Calu3 (cell line): ENCODE measurements at regions not wholly inside any gene's neighbourhood (a gene's known extent, or its start where the extent isn't known, plus 50 kb on each side); places are given as distances from the start of the nearest gene placed in this dataset.

Source experiments
- BruUV-seq: library from RNA; stranded (reverse); fragments of 400-500 nt; replicated peaks from 2 replicates; lab custom pipeline; 2021; lab: Mats Ljungman, UMichigan
- CTCF ChIA-PET: fragments of 300-600 bp; sonication (Branson Sonifier 250); formaldehyde crosslinking; loops from one replicate; lab custom pipeline; 2022; ENCODE audit warnings: antibody characterized with exemption; lab: Charles Lee
- DNase-seq: peaks from one replicate; pipeline ENCODE4 v3.0.0; 2022
- H3K27ac Mint-ChIP-seq: one replicate; pipeline ENCODE4 v1.8.0; 2022; ENCODE audit warnings: mixed read lengths; ENCODE audit not compliant: unreplicated experiment
- H3K27me3 Mint-ChIP-seq: one replicate; pipeline ENCODE4 v1.8.0; 2022; ENCODE audit warnings: mixed read lengths; ENCODE audit not compliant: unreplicated experiment
- H3K36me3 Mint-ChIP-seq: one replicate; pipeline ENCODE4 v1.8.0; 2022; ENCODE audit warnings: mild to moderate bottlenecking, moderate library complexity, mixed read lengths; ENCODE audit not compliant: insufficient read depth, unreplicated experiment
- H3K4me1 Mint-ChIP-seq: one replicate; pipeline ENCODE4 v1.8.0; 2022; ENCODE audit warnings: mild to moderate bottlenecking, low read depth, mixed read lengths; ENCODE audit not compliant: unreplicated experiment
- H3K4me3 Mint-ChIP-seq: one replicate; pipeline ENCODE4 v1.8.0; 2022; ENCODE audit warnings: mild to moderate bottlenecking, low read depth, moderate library complexity, mixed read lengths; ENCODE audit not compliant: unreplicated experiment
- H3K9me3 Mint-ChIP-seq: one replicate; pipeline ENCODE4 v1.8.0; 2022; ENCODE audit warnings: low read depth, mixed read lengths; ENCODE audit not compliant: unreplicated experiment
- intact Hi-C: fragments of 100-400 bp; cut with micrococcal nuclease; formaldehyde crosslinking; loops from one replicate; pipeline ENCODE4 v1.10.0; 2022; ENCODE audit not compliant: unreplicated experiment
- TF ChIP-seq, protein P1 (sequence below): fragments of 200-600 bp; IDR thresholded peaks from one replicate; pipeline ENCODE4 v1.8.0; 2022; ENCODE audit warnings: antibody characterized with exemption; ENCODE audit not compliant: unreplicated experiment

- intact Hi-C loops: no loop called here
- no peak overlapping the region for H3K27ac Mint-ChIP-seq
- DNase-seq: no peak
- TF ChIP-seq, protein P1, sequence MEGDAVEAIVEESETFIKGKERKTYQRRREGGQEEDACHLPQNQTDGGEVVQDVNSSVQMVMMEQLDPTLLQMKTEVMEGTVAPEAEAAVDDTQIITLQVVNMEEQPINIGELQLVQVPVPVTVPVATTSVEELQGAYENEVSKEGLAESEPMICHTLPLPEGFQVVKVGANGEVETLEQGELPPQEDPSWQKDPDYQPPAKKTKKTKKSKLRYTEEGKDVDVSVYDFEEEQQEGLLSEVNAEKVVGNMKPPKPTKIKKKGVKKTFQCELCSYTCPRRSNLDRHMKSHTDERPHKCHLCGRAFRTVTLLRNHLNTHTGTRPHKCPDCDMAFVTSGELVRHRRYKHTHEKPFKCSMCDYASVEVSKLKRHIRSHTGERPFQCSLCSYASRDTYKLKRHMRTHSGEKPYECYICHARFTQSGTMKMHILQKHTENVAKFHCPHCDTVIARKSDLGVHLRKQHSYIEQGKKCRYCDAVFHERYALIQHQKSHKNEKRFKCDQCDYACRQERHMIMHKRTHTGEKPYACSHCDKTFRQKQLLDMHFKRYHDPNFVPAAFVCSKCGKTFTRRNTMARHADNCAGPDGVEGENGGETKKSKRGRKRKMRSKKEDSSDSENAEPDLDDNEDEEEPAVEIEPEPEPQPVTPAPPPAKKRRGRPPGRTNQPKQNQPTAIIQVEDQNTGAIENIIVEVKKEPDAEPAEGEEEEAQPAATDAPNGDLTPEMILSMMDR: no peak
- no TSS peak for BruUV-seq
- H3K36me3 Mint-ChIP-seq: no peaks in the 10 kb centered on the region
- H3K4me1 Mint-ChIP-seq: no peaks in the 10 kb centered on the region
- no peak overlapping the region for H3K4me3 Mint-ChIP-seq
- no peaks in the 10 kb centered on the region for H3K27me3 Mint-ChIP-seq
- no peaks in the 10 kb centered on the region for H3K9me3 Mint-ChIP-seq
- CTCF ChIA-PET: interaction anchor here (0.7 kb wide), 1 partner anchor 273 kb away, joined by 3 read pairs; no protein-coding TSS in a partner anchor
Measured at GRCh38 chr10:109207361-109207760, 716.0 kb downstream of the XPNPEP1 start.

DNA sequence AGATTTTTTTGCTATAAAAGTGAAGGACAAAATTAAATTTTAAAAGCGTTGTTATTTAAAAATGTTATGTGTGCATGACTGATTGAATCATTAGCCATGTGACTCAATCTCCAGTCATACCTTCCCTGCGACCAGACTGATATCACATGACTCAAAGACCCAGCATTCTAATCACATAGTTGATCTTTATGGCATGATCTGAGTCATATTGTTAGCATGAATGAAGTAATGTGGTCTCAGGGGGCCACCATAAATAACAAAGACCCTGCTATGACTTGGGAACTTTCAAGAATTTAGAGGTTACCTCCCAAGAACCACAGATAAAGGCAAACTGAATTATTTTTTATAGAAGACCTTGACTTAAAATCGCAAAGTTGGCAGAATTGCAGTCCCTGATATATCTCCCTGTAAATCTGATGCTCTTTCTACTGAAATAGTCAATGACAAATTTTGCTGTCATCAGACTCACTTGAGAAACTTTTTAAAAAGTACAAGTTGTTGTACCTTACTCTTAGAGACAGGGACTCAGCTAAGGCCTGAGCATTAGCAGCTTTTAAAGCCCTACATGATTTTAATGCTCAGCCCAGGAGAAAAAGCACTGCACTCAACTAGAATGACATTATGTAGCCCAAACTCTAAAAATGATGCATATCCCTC lies 717.3 kb downstream of the XPNPEP1 start:
- no peak for DNase-seq
- intact Hi-C loops: no loop called here
- no TSS peak for BruUV-seq
- Mint-ChIP-seq H3K27me3 (no peaks in the 10 kb centered on the region), H3K27ac (no peak overlapping the region), H3K4me1 (no peaks in the 10 kb centered on the region), H3K36me3 (no peaks in the 10 kb centered on the region), H3K9me3 (no peaks in the 10 kb centered on the region), H3K4me3 (no peak overlapping the region)
- TF ChIP-seq, protein P1: no peak
- CTCF ChIA-PET: no interaction called here

- Mint-ChIP-seq H3K36me3 (no peaks in the 10 kb centered on the region), H3K4me1 (no peaks in the 10 kb centered on the region), H3K27ac (no peak overlapping the region), H3K27me3 (no peaks in the 10 kb centered on the region), H3K9me3 (no peaks in the 10 kb centered on the region), H3K4me3 (no peak overlapping the region)
- intact Hi-C loops: no loop called here
- no TSS peak for BruUV-seq
- CTCF ChIA-PET: no interaction called here
- DNase-seq: no peak
- TF ChIP-seq, protein P1: no peak
Measured at GRCh38 chr10:109203646-109204353, 719.5 kb downstream of the XPNPEP1 start.

GRCh38 chr10:109202111-109202510 lies 721.2 kb downstream of the XPNPEP1 start:
- BruUV-seq: no TSS peak
- no peak for DNase-seq
- no peak overlapping the region for H3K27ac Mint-ChIP-seq
- H3K9me3 Mint-ChIP-seq: peaks cover 4% of the 10 kb centered on the region
- CTCF ChIA-PET: no interaction called here
- no peaks in the 10 kb centered on the region for H3K27me3 Mint-ChIP-seq
- intact Hi-C loops: no loop called here
- H3K4me3 Mint-ChIP-seq: no peak overlapping the region
- H3K36me3 Mint-ChIP-seq: no peaks in the 10 kb centered on the region
- no peaks in the 10 kb centered on the region for H3K4me1 Mint-ChIP-seq
- TF ChIP-seq, protein P1: no peak
